Naive B cell (primary cell): ENCODE measurements at regions not wholly inside any gene's neighbourhood (a gene's known extent, or its start where the extent isn't known, plus 50 kb on each side); places are given as distances from the start of the nearest gene placed in this dataset.

Source experiments
- ATAC-seq, 2 donors: fragments of 150-1000 bp; cut with Tn5 transposase; 2 replicates each; pipeline ENCODE4 v1.10.0; 2021; ENCODE audit warnings: low read depth in 2 of 2, mild to moderate bottlenecking in 2 of 2, moderate library complexity in 2 of 2
- DNase-seq: peaks from one replicate; pipeline ENCODE4 v3.0.0; 2022
- H3K27ac Mint-ChIP-seq, 6 donors: one replicate each; pipeline ENCODE4 v1.8.0; 2020 to 2022; ENCODE audit warnings: mild to moderate bottlenecking in 6 of 6, mixed read lengths in 6 of 6, moderate library complexity in 5 of 6, inconsistent platforms in 2 of 6
- H3K27me3 Mint-ChIP-seq, 3 donors: one replicate each; pipeline ENCODE4 v1.8.0; 2021 to 2022; ENCODE audit warnings: mixed read lengths in 3 of 3, mild to moderate bottlenecking in 1 of 3
- H3K36me3 Mint-ChIP-seq, 2 donors: one replicate each; pipeline ENCODE4 v1.8.0; 2020 to 2022; ENCODE audit warnings: mixed read lengths in 2 of 2, inconsistent platforms in 1 of 2, mild to moderate bottlenecking in 1 of 2
- H3K4me1 Mint-ChIP-seq, 3 donors: one replicate each; pipeline ENCODE4 v1.8.0; 2020 to 2022; ENCODE audit warnings: mixed read lengths in 3 of 3, inconsistent platforms in 1 of 3, mild to moderate bottlenecking in 1 of 3, moderate library complexity in 1 of 3
- H3K4me3 Mint-ChIP-seq, 8 donors: one replicate each; pipeline ENCODE4 v1.8.0; 2020 to 2022; ENCODE audit warnings: mild to moderate bottlenecking in 8 of 8, mixed read lengths in 8 of 8, moderate library complexity in 8 of 8, inconsistent platforms in 2 of 8
- H3K9me3 Mint-ChIP-seq, 7 donors: one replicate each; pipeline ENCODE4 v1.8.0; 2020 to 2022; ENCODE audit warnings: mixed read lengths in 7 of 7, mild to moderate bottlenecking in 5 of 7, inconsistent platforms in 2 of 7, moderate library complexity in 1 of 7

DNA sequence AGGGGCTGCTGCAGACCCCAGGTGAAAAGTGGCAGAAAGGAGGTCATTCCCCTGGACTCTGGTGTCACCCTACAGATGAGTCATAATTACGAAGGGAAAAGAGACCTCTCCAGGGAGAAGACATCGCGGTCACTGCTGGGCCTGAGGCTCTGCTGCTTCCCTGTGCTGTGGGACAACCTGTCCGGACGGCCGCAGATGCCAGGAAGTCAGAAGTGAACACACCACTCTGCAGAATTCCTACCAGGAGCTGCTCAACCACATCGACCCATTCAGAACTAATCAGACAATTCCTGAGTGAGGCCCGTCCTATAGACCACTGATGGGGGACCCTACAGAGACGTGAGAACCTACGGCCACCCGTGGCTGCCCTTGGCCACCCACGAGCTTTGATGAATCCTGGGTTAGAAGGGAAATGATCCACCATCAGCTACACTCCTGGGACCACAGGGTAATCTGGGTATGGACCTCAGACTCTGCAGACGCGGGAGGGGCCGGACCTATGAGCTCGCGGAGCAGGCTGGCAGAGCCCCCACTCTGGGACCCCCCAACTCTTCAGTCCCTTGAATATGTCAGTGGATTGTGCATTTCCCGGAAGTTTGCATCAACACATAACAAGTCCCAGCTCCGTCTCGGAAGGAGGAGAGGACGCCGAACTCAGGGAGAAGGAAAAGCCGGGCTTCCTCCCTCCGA, 636.7 kb downstream of the BRD1 start:
- Mint-ChIP-seq H3K9me3 (peaks cover 0 to 7% (median 2%) of the 10 kb centered on the region in 7 donors), H3K27me3 (peaks cover 3 to 20% (median 14%) of the 10 kb centered on the region in 3 donors), H3K27ac (peak overlapping the region in 1 of 6 donors; percentile 13), H3K4me1 (no peaks in the 10 kb centered on the region), H3K36me3 (no peaks in the 10 kb centered on the region), H3K4me3 (no peak overlapping the region)
- DNase-seq (no peak), ATAC-seq (no peak)

DNA sequence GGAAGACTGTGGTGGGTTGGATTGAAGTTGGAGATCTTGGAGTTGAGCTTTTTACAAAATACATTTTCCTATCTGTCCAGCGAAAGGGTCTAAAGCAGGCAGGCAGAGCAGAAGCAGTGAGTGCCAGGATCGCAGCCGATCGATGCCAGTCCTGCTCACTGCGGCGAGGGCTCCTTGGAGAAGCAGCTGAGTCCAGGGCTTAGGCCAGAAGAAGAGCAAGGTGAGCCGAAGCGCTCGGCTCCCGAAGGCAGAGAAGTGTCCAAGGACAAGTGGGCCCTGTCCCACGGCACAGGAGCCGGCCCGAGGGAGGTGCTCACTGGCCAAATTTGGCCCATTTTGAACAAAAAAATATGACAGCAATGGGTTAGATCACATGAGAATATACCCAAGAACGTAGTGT, 637.8 kb downstream of the BRD1 start:
- no peak overlapping the region for H3K4me3 Mint-ChIP-seq

DNA sequence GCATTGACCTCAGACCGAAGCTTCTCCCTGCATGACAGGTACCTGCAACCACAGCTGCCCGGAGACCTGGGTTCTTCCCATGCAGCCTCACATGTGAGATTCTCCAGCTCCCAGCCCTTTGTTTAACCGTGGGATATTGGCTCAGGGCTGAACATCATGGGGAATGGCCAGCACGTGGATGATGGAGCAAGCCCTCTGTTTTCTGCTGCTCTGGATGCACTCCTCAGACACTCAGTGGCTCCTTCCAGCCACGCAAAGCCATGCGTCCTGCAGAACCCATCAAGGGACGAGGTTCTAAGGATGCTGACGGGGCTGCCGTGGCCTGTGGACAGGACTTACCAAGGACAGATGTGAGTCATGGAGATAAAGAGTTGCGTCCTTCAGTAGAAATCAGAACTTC, 639.1 kb downstream of the BRD1 start:
- Mint-ChIP-seq H3K36me3 (no peaks in the 10 kb centered on the region), H3K4me3 (peak overlapping the region in 1 of 8 donors; percentile 16), H3K4me1 (no peaks in the 10 kb centered on the region), H3K9me3 (peaks cover 0 to 12% (median 3%) of the 10 kb centered on the region in 7 donors), H3K27ac (no peak overlapping the region), H3K27me3 (peaks cover 3 to 25% (median 15%) of the 10 kb centered on the region in 3 donors)
- ATAC-seq (no peak), DNase-seq (no peak)

More for the DNA sequence above, 637.8 kb downstream of the BRD1 start:
- H3K27ac Mint-ChIP-seq = no peak overlapping the region
- no peak for DNase-seq
- H3K4me1 Mint-ChIP-seq = no peaks in the 10 kb centered on the region
- ATAC-seq = no peak
- no peaks in the 10 kb centered on the region for H3K36me3 Mint-ChIP-seq
- H3K27me3 Mint-ChIP-seq = peaks cover 3 to 25% (median 15%) of the 10 kb centered on the region in 3 donors
- H3K9me3 Mint-ChIP-seq = peaks cover 0 to 12% (median 3%) of the 10 kb centered on the region in 7 donors

DNA sequence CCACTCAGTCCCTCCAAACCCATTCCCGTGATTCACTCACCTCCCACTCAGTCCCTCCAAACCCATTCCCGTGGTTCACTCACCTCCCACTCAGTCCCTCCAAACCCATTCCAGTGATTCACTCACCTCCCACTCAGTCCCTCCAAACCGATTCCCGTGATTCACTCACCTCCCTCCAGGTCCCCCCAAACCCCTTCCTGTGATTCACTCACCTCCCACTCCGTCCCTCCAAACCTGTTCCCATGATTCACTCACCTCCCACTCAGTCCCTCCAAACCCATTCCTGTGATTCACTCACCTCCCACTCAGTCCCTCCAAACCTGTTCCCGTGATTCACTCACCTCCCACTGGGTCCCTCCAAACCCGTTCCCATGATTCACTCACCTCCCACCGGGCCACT, 639.6 kb downstream of the BRD1 start:
- Mint-ChIP-seq H3K27me3 (peaks cover 3 to 25% (median 15%) of the 10 kb centered on the region in 3 donors), H3K27ac (no peak overlapping the region), H3K9me3 (peaks cover 0 to 12% (median 3%) of the 10 kb centered on the region in 7 donors), H3K4me3 (no peak overlapping the region), H3K36me3 (no peaks in the 10 kb centered on the region), H3K4me1 (no peaks in the 10 kb centered on the region)
- ATAC-seq (no peak), DNase-seq (no peak)

DNA sequence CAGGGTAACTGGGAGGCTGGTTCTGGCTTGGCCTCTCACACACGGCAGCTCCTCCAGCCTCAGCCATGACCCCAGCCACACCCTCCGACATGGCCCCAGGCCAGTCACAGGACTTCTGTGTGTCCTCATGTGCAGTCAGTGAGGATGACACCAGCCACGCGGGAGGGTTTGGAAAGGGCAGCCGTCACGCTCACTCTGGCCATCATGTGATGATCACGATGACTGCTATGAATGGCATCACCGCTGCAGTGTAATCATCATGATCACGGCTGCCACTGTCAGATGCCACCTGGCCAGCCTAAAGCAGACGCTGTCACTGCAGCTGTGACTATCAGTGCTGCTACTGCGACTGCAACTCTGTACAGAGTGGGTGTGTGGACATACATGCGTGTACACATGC, 640.9 kb downstream of the BRD1 start:
- H3K27ac Mint-ChIP-seq = no peak overlapping the region
- H3K9me3 Mint-ChIP-seq = peaks cover 0 to 17% (median 3%) of the 10 kb centered on the region in 7 donors
- ATAC-seq = no peak
- no peaks in the 10 kb centered on the region for H3K36me3 Mint-ChIP-seq
- no peaks in the 10 kb centered on the region for H3K4me1 Mint-ChIP-seq
- peak overlapping the region in 1 of 8 donors; percentile 9 for H3K4me3 Mint-ChIP-seq
- DNase-seq = no peak
- peaks cover 3 to 33% (median 15%) of the 10 kb centered on the region in 3 donors for H3K27me3 Mint-ChIP-seq

DNA sequence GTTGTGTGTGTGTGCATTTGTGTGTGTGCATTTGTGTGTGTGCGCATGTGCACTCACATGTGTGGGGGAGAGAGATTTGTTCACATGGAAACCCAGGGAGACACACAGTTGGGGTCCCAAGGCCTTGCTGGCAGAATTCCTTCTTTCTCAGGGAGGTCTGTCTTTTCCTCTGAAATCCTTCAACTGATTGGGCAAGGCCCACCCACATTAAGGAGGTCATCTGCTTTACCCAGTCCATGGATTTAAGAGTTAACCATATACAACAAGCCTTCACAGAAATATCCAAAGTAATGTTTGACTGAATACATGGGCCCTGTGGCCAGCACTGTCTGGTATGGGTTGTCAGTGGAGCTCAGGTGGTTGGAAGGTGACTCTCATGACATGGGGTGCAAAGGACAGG, 641.4 kb downstream of the BRD1 start:
- Mint-ChIP-seq H3K9me3 (peaks cover 0 to 17% (median 3%) of the 10 kb centered on the region in 7 donors), H3K27ac (no peak overlapping the region), H3K4me1 (no peaks in the 10 kb centered on the region), H3K36me3 (no peaks in the 10 kb centered on the region), H3K4me3 (no peak overlapping the region), H3K27me3 (peaks cover 3 to 33% (median 15%) of the 10 kb centered on the region in 3 donors)
- no peak for ATAC-seq
- no peak for DNase-seq

- Mint-ChIP-seq H3K4me3 (no peak overlapping the region), H3K27me3 (peaks cover 3 to 33% (median 13%) of the 10 kb centered on the region in 3 donors), H3K4me1 (no peaks in the 10 kb centered on the region), H3K27ac (no peak overlapping the region), H3K36me3 (no peaks in the 10 kb centered on the region), H3K9me3 (peaks cover 0 to 17% (median 3%) of the 10 kb centered on the region in 7 donors)
- DNase-seq (no peak), ATAC-seq (no peak)
Observed at GRCh38 chr22:49185312-49185969, 642.2 kb downstream of the BRD1 start.

DNA sequence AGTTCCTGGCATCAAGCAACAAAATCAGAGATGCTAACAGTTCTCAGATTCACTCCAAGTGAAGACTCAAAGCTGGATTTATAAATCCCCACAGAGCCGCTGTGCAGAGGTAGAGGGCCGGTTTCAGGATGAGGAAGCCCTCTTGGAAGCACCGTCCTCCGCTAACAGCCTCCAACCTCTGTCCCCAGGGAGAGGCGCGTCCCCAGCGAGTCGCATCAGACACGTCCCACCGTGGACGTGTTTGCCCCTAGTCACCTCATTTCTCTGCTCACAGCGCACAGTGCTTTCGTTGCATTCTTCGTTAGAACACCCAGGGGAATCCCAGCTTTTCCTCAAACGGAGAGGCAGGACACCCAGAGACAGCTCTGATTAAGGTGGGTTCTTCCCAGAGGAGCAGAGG, 642.9 kb downstream of the BRD1 start:
- no peak for DNase-seq
- Mint-ChIP-seq H3K9me3 (peaks cover 0 to 17% (median 2%) of the 10 kb centered on the region in 7 donors), H3K27me3 (peaks cover 3 to 28% (median 6%) of the 10 kb centered on the region in 3 donors), H3K27ac (no peak overlapping the region), H3K4me3 (no peak overlapping the region), H3K36me3 (no peaks in the 10 kb centered on the region), H3K4me1 (no peaks in the 10 kb centered on the region)
- no peak for ATAC-seq

GRCh38 chr22:49183826-49184216, 643.9 kb downstream of the BRD1 start:
- DNase-seq = no peak
- ATAC-seq = no peak
- Mint-ChIP-seq H3K9me3 (peaks cover 0 to 17% (median 2%) of the 10 kb centered on the region in 7 donors), H3K4me1 (no peaks in the 10 kb centered on the region), H3K36me3 (no peaks in the 10 kb centered on the region), H3K27me3 (peaks cover 3 to 23% (median 6%) of the 10 kb centered on the region in 3 donors), H3K4me3 (no peak overlapping the region), H3K27ac (peak overlapping the region in 1 of 6 donors; percentile 88)

DNA sequence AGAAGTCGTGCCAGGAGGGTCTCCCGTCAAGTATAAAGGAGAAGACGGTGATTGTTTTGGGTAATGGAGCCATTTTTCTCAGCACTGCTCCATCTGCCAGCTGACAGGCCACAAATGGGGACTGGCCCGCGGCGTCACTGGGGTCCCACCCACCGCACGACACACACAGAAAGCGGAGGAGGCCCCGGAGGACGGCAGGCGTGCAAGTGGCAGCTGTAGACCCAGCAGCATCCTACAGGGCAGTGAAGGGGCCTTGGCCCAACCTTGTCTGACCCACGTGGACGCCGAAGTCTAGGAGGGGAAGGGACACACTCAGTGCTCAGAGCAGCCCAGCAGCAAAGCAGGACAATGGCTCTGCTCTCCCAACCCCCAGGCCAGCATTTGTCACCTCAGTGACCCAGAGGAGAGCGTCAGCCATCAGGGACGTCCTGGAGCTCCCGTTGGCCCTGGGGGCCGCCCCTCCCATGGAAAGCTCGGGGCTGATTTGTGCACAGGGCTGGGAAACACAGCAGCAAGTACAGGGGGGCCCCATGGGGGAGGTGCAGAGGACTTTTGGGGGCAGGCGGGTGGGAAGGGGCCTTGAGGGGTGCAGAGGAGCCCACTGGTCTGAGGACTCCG, 644.4 kb downstream of the BRD1 start:
- no peaks in the 10 kb centered on the region for H3K4me1 Mint-ChIP-seq
- no peaks in the 10 kb centered on the region for H3K36me3 Mint-ChIP-seq
- DNase-seq (no peak), ATAC-seq (no peak)
- no peak overlapping the region for H3K4me3 Mint-ChIP-seq
- no peak overlapping the region for H3K27ac Mint-ChIP-seq
- H3K27me3 Mint-ChIP-seq = peaks cover 3 to 23% (median 3%) of the 10 kb centered on the region in 3 donors
- H3K9me3 Mint-ChIP-seq = peaks cover 0 to 16% (median 2%) of the 10 kb centered on the region in 7 donors

GRCh38 chr22:49182416-49182815, 645.3 kb downstream of the BRD1 start:
- Mint-ChIP-seq H3K4me1 (no peaks in the 10 kb centered on the region), H3K9me3 (peaks cover 0 to 14% (median 2%) of the 10 kb centered on the region in 7 donors), H3K27me3 (peaks cover 0 to 23% (median under 1%) of the 10 kb centered on the region in 3 donors), H3K4me3 (no peak overlapping the region), H3K36me3 (no peaks in the 10 kb centered on the region), H3K27ac (no peak overlapping the region)
- no peak for DNase-seq
- ATAC-seq = no peak

GRCh38 chr22:49181942-49182341, 645.7 kb downstream of the BRD1 start:
- peaks cover 0 to 23% (median 0%) of the 10 kb centered on the region in 3 donors for H3K27me3 Mint-ChIP-seq
- peaks cover 0 to 14% (median 0%) of the 10 kb centered on the region in 7 donors for H3K9me3 Mint-ChIP-seq
- no peaks in the 10 kb centered on the region for H3K36me3 Mint-ChIP-seq
- no peak overlapping the region for H3K27ac Mint-ChIP-seq
- no peak overlapping the region for H3K4me3 Mint-ChIP-seq
- DNase-seq (no peak), ATAC-seq (no peak)
- no peaks in the 10 kb centered on the region for H3K4me1 Mint-ChIP-seq

GRCh38 chr22:49181431-49181830, 646.2 kb downstream of the BRD1 start:
- ATAC-seq = no peak
- H3K36me3 Mint-ChIP-seq = no peaks in the 10 kb centered on the region
- H3K9me3 Mint-ChIP-seq = peaks cover 0 to 14% (median 0%) of the 10 kb centered on the region in 7 donors
- H3K4me1 Mint-ChIP-seq = no peaks in the 10 kb centered on the region
- H3K27me3 Mint-ChIP-seq = peaks cover 0 to 23% (median 0%) of the 10 kb centered on the region in 3 donors
- no peak overlapping the region for H3K27ac Mint-ChIP-seq
- no peak overlapping the region for H3K4me3 Mint-ChIP-seq
- no peak for DNase-seq

GRCh38 chr22:49180683-49181024, 647.0 kb downstream of the BRD1 start:
- DNase-seq (no peak), ATAC-seq (no peak)
- Mint-ChIP-seq H3K27me3 (peaks cover 6 to 22% (median 6%) of the 10 kb centered on the region in 3 donors), H3K4me1 (no peaks in the 10 kb centered on the region), H3K9me3 (peaks cover 0 to 10% (median 2%) of the 10 kb centered on the region in 7 donors), H3K36me3 (no peaks in the 10 kb centered on the region), H3K4me3 (peak overlapping the region in 1 of 8 donors; percentile 37), H3K27ac (peak overlapping the region in 1 of 6 donors; percentile 41)
